ENCODE measurements at regions not wholly inside any gene's neighbourhood (a gene's known extent, or its start where the extent isn't known, plus 50 kb on each side); places are given as distances from the start of the nearest gene placed in this dataset.
A peak's percentile ranks its signal among the peaks of the same experiment; 100 is the strongest.
"Not testable (repeated sequence)": the region's sequence is repeated elsewhere in the genome, so short reads cannot be mapped to it uniquely, and the experiment has no call there.

- no peak for DNase-seq
Measured at GRCh38 chr20:1825507-1825906, 69.7 kb upstream of the SIRPA start.

- no peak for DNase-seq
Measured at GRCh38 chr20:1824834-1825233, 70.4 kb upstream of the SIRPA start.

- no peak for DNase-seq
Measured at GRCh38 chr20:1824181-1824580, 71.0 kb upstream of the SIRPA start.

GRCh38 chr20:1823450-1823844 lies 71.8 kb upstream of the SIRPA start:
- DNase-seq = peak; percentile 48

- no peak for DNase-seq
Measured at GRCh38 chr20:1822564-1823449, 72.4 kb upstream of the SIRPA start.

GRCh38 chr20:1820138-1821079 lies 74.8 kb upstream of the SIRPA start:
- DNase-seq = peak; percentile 16

GRCh38 chr20:1819311-1820137 lies 75.7 kb upstream of the SIRPA start:
- peak; percentile 16 for DNase-seq

- DNase-seq = no peak
Measured at GRCh38 chr20:1818895-1819294, 76.3 kb upstream of the SIRPA start.

- no peak for DNase-seq
Measured at GRCh38 chr20:1818247-1818840, 76.9 kb upstream of the SIRPA start.

- DNase-seq = peak; percentile 51
Measured at GRCh38 chr20:1817577-1818211, 77.5 kb upstream of the SIRPA start.

- peak; percentile 45 for DNase-seq
Measured at GRCh38 chr20:1816384-1817381, 78.5 kb upstream of the SIRPA start.

GRCh38 chr20:1815502-1816085 lies 79.6 kb upstream of the SIRPA start:
- no peak for DNase-seq

- not testable (repeated sequence) for DNase-seq
Measured at GRCh38 chr20:1814861-1815260, 80.3 kb upstream of the SIRPA start.

GRCh38 chr20:1813674-1814635 lies 81.3 kb upstream of the SIRPA start:
- DNase-seq = peak; percentile 21

- DNase-seq = no peak
Measured at GRCh38 chr20:1813101-1813529, 82.1 kb upstream of the SIRPA start.

GRCh38 chr20:1811621-1812498 lies 83.3 kb upstream of the SIRPA start:
- no peak for DNase-seq

- no peak for DNase-seq
Measured at GRCh38 chr20:1810926-1811620, 84.1 kb upstream of the SIRPA start.
